BJ (cell line): ENCODE measurements at regions not wholly inside any gene's neighbourhood (a gene's known extent, or its start where the extent isn't known, plus 50 kb on each side); places are given as distances from the start of the nearest gene placed in this dataset.

Experiments used
- CTCF ChIA-PET: fragments of 350-600 bp; formaldehyde crosslinking; extraction: SDS; loops from one replicate; lab custom pipeline; 2021; ENCODE audit warnings: antibody characterized with exemption, inconsistent platforms; lab: Yijun Ruan, JAX
- POLR2A ChIA-PET: fragments of 300-600 bp; sonication (Branson Sonifier 250); formaldehyde crosslinking; extraction: SDS; loops from one replicate; lab custom pipeline; 2021; ENCODE audit warnings: antibody characterized with exemption; lab: Charles Lee
- DNase-seq: peaks from one replicate; pipeline ENCODE4 v3.0.0-alpha.2; 2011; ENCODE audit warnings: low read depth
- H3K27me3 ChIP-seq: 2 replicates; pipeline ENCODE4 v1.6.0; 2011; ENCODE audit warnings: low read length; ENCODE audit not compliant: control insufficient read depth, insufficient read depth
- H3K36me3 ChIP-seq: 2 replicates; pipeline ENCODE4 v1.5.1; 2011; ENCODE audit warnings: low read length; ENCODE audit not compliant: control insufficient read depth, insufficient read depth
- H3K4me3 ChIP-seq: 2 replicates; pipeline ENCODE4 v1.5.1; 2011; ENCODE audit warnings: low read depth, mild to moderate bottlenecking, control low read depth, low read length
- TF ChIP-seq, protein P1 (sequence below): IDR thresholded peaks from 2 replicates; pipeline ENCODE4 v1.5.1; 2011; ENCODE audit warnings: low read depth, mild to moderate bottlenecking, control low read depth, inconsistent platforms, low read length, moderate library complexity; ENCODE audit not compliant: insufficient read depth

DNA sequence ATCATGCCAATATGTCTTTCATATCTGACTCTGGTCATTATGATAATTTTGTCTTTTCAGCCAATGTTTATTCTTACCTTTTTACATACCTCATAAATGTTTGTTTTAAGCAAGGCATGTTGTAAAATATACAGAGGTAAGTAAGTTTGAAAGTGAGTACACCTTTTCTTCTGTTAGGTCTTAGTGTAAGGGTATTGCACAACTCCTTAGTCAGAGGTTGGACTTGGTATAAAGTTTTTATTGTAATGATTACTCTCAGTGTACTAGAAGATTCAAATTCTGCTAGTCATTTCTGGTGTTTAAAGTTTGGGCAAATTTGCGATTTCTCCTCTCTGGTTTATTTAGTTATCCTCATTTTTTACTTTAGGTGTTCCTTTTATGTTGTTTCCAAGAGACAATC is 564.3 kb upstream of the FSIP2 start:
- no peaks in the 10 kb centered on the region for H3K36me3 ChIP-seq
- TF ChIP-seq, protein P1, sequence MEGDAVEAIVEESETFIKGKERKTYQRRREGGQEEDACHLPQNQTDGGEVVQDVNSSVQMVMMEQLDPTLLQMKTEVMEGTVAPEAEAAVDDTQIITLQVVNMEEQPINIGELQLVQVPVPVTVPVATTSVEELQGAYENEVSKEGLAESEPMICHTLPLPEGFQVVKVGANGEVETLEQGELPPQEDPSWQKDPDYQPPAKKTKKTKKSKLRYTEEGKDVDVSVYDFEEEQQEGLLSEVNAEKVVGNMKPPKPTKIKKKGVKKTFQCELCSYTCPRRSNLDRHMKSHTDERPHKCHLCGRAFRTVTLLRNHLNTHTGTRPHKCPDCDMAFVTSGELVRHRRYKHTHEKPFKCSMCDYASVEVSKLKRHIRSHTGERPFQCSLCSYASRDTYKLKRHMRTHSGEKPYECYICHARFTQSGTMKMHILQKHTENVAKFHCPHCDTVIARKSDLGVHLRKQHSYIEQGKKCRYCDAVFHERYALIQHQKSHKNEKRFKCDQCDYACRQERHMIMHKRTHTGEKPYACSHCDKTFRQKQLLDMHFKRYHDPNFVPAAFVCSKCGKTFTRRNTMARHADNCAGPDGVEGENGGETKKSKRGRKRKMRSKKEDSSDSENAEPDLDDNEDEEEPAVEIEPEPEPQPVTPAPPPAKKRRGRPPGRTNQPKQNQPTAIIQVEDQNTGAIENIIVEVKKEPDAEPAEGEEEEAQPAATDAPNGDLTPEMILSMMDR, result no peak
- no peaks in the 10 kb centered on the region for H3K27me3 ChIP-seq
- ChIA-PET POLR2A (no interaction called here), CTCF (no interaction called here)
- no peak for DNase-seq
- H3K4me3 ChIP-seq, result no peak overlapping the region

- no peak overlapping the region for H3K4me3 ChIP-seq
- H3K27me3 ChIP-seq, result no peaks in the 10 kb centered on the region
- POLR2A ChIA-PET, result no interaction called here
- no peak for DNase-seq
- TF ChIP-seq, protein P1, result no peak
- CTCF ChIA-PET, result no interaction called here
- H3K36me3 ChIP-seq, result no peaks in the 10 kb centered on the region
Measured at GRCh38 chr2:185179743-185180142, 558.9 kb upstream of the FSIP2 start.

- TF ChIP-seq, protein P1, result no peak
- ChIA-PET CTCF (no interaction called here), POLR2A (no interaction called here)
- H3K4me3 ChIP-seq, result no peak overlapping the region
- H3K27me3 ChIP-seq, result no peaks in the 10 kb centered on the region
- no peaks in the 10 kb centered on the region for H3K36me3 ChIP-seq
- no peak for DNase-seq
Measured at GRCh38 chr2:185181901-185182300, 556.7 kb upstream of the FSIP2 start.

GRCh38 chr2:185185044-185185443 is 553.6 kb upstream of the FSIP2 start:
- POLR2A ChIA-PET, result no interaction called here
- CTCF ChIA-PET, result no interaction called here
- Histone ChIP-seq H3K27me3 (no peaks in the 10 kb centered on the region), H3K36me3 (no peaks in the 10 kb centered on the region), H3K4me3 (no peak overlapping the region)
- no peak for DNase-seq
- TF ChIP-seq, protein P1, result no peak

GRCh38 chr2:185187421-185187820 is 551.2 kb upstream of the FSIP2 start:
- no peak for DNase-seq
- POLR2A ChIA-PET, result no interaction called here
- CTCF ChIA-PET, result no interaction called here
- Histone ChIP-seq H3K27me3 (no peaks in the 10 kb centered on the region), H3K36me3 (no peaks in the 10 kb centered on the region), H3K4me3 (no peak overlapping the region)
- TF ChIP-seq, protein P1, result no peak
